DOHH2 (cell line): ENCODE measurements at regions not wholly inside any gene's neighbourhood (a gene's known extent, or its start where the extent isn't known, plus 50 kb on each side); places are given as distances from the start of the nearest gene placed in this dataset.

Experiments
- H3F3A ChIP-seq: fragments of 200-600 bp; sonication (generic), shearing (Covaris generic); 2 replicates; pipeline ENCODE4 v1.6.0; 2016; ENCODE audit warnings: antibody characterized with exemption, mild to moderate bottlenecking; ENCODE audit not compliant: control insufficient read depth, insufficient read depth
- H3K27ac ChIP-seq: fragments of 200-600 bp; sonication (generic); 2 replicates; pipeline ENCODE4 v1.5.1; 2014; ENCODE audit warnings: low read depth, mild to moderate bottlenecking, low read length, moderate library complexity
- H3K27me3 ChIP-seq: fragments of 200-600 bp; sonication (generic); 2 replicates; pipeline ENCODE4 v1.6.1; 2014; ENCODE audit warnings: mild to moderate bottlenecking, low read length, mixed read lengths; ENCODE audit not compliant: control insufficient read depth
- H3K36me3 ChIP-seq: fragments of 200-600 bp; sonication (generic); 2 replicates; pipeline ENCODE4 v1.6.1; 2014; ENCODE audit warnings: mild to moderate bottlenecking, low read length, moderate library complexity, mixed read lengths; ENCODE audit not compliant: control insufficient read depth
- H3K4me1 ChIP-seq: fragments of 200-600 bp; sonication (generic); 2 replicates; pipeline ENCODE4 v1.6.1; 2014; ENCODE audit warnings: mild to moderate bottlenecking, low read length, mixed read lengths; ENCODE audit not compliant: control insufficient read depth
- H3K4me2 ChIP-seq: fragments of 200-600 bp; sonication (generic); 2 replicates; pipeline ENCODE4 v1.6.0; 2014; ENCODE audit warnings: mild to moderate bottlenecking, low read length, moderate library complexity
- H3K4me3 ChIP-seq: fragments of 200-600 bp; sonication (generic); 2 replicates; pipeline ENCODE4 v1.5.1; 2014; ENCODE audit warnings: mild to moderate bottlenecking, low read length, mixed read lengths
- H3K79me2 ChIP-seq: fragments of 200-600 bp; sonication (generic); 2 replicates; pipeline ENCODE4 v1.6.1; 2014; ENCODE audit warnings: mild to moderate bottlenecking, low read length, mixed read lengths; ENCODE audit not compliant: control insufficient read depth
- H3K9me2 ChIP-seq: fragments of 200-600 bp; sonication (generic); replicated peaks from 2 replicates; pipeline ENCODE4 v1.6.1; 2014; ENCODE audit warnings: mild to moderate bottlenecking, low read length, mixed read lengths; ENCODE audit not compliant: control insufficient read depth
- H3K9me3 ChIP-seq: fragments of 200-600 bp; sonication (generic); 2 replicates; pipeline ENCODE4 v1.6.1; 2014; ENCODE audit warnings: antibody characterized with exemption, low read length, mixed read lengths; ENCODE audit not compliant: control insufficient read depth, insufficient read depth
- H4K20me1 ChIP-seq: fragments of 200-600 bp; sonication (generic); 2 replicates; pipeline ENCODE4 v1.6.0; 2014; ENCODE audit warnings: low read depth, mild to moderate bottlenecking, antibody characterized with exemption, low read length, moderate library complexity; ENCODE audit not compliant: control insufficient read depth, insufficient read depth
- CTCF ChIP-seq: fragments of 200-600 bp; sonication (generic); IDR thresholded peaks from one replicate; pipeline ENCODE4 v1.5.1; 2014; ENCODE audit warnings: antibody characterized with exemption, mild to moderate bottlenecking, low read depth, low read length; ENCODE audit not compliant: poor library complexity, severe bottlenecking
- EZH2phosphoT487 ChIP-seq: fragments of 200-600 bp; sonication (generic); IDR thresholded peaks from 2 replicates; pipeline ENCODE4 v1.6.1; 2017; ENCODE audit warnings: borderline replicate concordance, mild to moderate bottlenecking, antibody characterized with exemption, low read length, moderate library complexity, mixed read lengths

- Histone ChIP-seq H3K27me3 (no peaks in the 10 kb centered on the region), H3K9me2 (no peaks in the 10 kb centered on the region), H3K4me2 (no peak overlapping the region), H3F3A (no peaks in the 10 kb centered on the region), H4K20me1 (no peaks in the 10 kb centered on the region), H3K27ac (no peak overlapping the region), H3K79me2 (no peaks in the 10 kb centered on the region), H3K9me3 (no peaks in the 10 kb centered on the region), H3K4me3 (no peak overlapping the region), H3K4me1 (no peaks in the 10 kb centered on the region), H3K36me3 (no peaks in the 10 kb centered on the region)
- TF ChIP-seq CTCF (no peak), EZH2phosphoT487 (no peak)
Observed at GRCh38 chr13:71339736-71340135, 527.3 kb downstream of the DACH1 start.

GRCh38 chr13:71339005-71339404 is 528.0 kb downstream of the DACH1 start:
- H3K27ac ChIP-seq, result no peak overlapping the region

GRCh38 chr13:71338070-71338469 is 528.9 kb downstream of the DACH1 start:
- Histone ChIP-seq H3K27ac (no peak overlapping the region), H3K4me1 (no peaks in the 10 kb centered on the region), H3K79me2 (no peaks in the 10 kb centered on the region), H3K9me3 (no peaks in the 10 kb centered on the region), H3K27me3 (no peaks in the 10 kb centered on the region), H3K4me2 (no peak overlapping the region), H3K9me2 (no peaks in the 10 kb centered on the region), H4K20me1 (no peaks in the 10 kb centered on the region), H3K36me3 (no peaks in the 10 kb centered on the region), H3F3A (no peaks in the 10 kb centered on the region), H3K4me3 (no peak overlapping the region)
- TF ChIP-seq EZH2phosphoT487, result no peak
- TF ChIP-seq CTCF, result no peak

More at GRCh38 chr13:71339005-71339404, 528.0 kb downstream of the DACH1 start:
- Histone ChIP-seq H3K27me3 (no peaks in the 10 kb centered on the region), H3K36me3 (no peaks in the 10 kb centered on the region), H3K79me2 (no peaks in the 10 kb centered on the region), H3K9me3 (no peaks in the 10 kb centered on the region), H3F3A (no peaks in the 10 kb centered on the region), H3K4me1 (no peaks in the 10 kb centered on the region), H3K4me2 (no peak overlapping the region), H4K20me1 (no peaks in the 10 kb centered on the region), H3K9me2 (no peaks in the 10 kb centered on the region), H3K4me3 (no peak overlapping the region)
- TF ChIP-seq CTCF (no peak), EZH2phosphoT487 (no peak)

GRCh38 chr13:71327266-71327665 is 539.7 kb downstream of the DACH1 start:
- H3K9me2 ChIP-seq, result no peaks in the 10 kb centered on the region
- H3K79me2 ChIP-seq, result no peaks in the 10 kb centered on the region
- no peak overlapping the region for H3K27ac ChIP-seq
- H3K36me3 ChIP-seq, result no peaks in the 10 kb centered on the region
- H3K4me2 ChIP-seq, result no peak overlapping the region
- H3K4me3 ChIP-seq, result no peak overlapping the region
- H4K20me1 ChIP-seq, result no peaks in the 10 kb centered on the region
- no peaks in the 10 kb centered on the region for H3K4me1 ChIP-seq
- H3K27me3 ChIP-seq, result no peaks in the 10 kb centered on the region
- TF ChIP-seq EZH2phosphoT487, result no peak
- TF ChIP-seq CTCF, result no peak
- no peaks in the 10 kb centered on the region for H3F3A ChIP-seq
- H3K9me3 ChIP-seq, result no peaks in the 10 kb centered on the region
